ENCODE measurements at regions not wholly inside any gene's neighbourhood (a gene's known extent, or its start where the extent isn't known, plus 50 kb on each side); places are given as distances from the start of the nearest gene placed in this dataset.
"Not testable (repeated sequence)": the region's sequence is repeated elsewhere in the genome, so short reads cannot be mapped to it uniquely, and the experiment has no call there.

DNA sequence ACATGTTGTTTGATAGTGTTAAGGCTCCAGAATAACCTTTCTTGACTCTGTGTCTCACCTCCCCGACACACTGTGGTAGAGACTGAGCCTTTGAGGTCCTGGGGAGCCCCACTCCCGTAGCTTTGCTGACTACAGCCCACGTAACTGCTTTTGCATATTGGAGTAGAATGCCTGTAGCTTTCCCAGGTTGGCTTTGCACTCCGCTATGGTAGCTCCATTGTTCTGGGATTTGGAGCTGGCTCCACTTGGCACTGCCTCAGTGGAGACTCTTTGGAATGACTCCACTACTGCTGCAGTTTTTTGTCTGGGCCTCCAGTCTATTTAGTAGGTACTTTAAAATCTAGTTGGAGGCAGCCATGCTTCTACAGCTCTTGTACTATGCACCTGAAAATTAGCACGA, 56.2 kb upstream of the ANXA1 start:
- DNase-seq (ENCODE audit: low spot score) = no peak

DNA sequence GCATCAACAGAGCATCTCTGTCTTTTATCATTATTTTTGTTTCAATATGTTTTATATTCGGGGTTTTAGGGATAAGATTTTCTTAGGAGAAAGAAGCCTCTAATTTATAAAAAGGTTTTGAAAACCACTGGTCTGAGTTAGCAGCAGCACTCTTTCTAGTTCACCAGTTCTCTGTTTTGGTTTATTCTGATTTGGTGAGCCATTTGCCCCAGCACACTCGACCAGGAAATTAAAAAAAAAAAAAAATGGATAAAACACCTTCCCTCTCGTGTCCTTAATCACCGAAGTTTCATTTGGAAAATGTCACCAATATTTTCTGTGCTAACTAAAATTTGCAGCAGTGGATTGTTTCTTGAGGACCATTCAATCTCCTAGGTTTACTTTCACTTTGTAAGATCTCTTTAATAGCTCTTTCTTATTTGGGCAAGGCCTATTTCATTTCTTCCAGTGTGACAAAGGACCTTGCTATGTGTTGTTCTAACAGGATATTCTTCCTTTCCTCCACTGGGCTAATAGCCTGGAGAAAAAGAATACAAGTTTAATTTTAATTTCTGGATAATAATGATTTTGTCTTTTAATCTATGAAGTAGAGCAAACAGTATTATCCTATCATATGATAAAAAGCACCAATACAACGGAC, 57.8 kb upstream of the ANXA1 start:
- DNase-seq (ENCODE audit: low spot score) = no peak

DNA sequence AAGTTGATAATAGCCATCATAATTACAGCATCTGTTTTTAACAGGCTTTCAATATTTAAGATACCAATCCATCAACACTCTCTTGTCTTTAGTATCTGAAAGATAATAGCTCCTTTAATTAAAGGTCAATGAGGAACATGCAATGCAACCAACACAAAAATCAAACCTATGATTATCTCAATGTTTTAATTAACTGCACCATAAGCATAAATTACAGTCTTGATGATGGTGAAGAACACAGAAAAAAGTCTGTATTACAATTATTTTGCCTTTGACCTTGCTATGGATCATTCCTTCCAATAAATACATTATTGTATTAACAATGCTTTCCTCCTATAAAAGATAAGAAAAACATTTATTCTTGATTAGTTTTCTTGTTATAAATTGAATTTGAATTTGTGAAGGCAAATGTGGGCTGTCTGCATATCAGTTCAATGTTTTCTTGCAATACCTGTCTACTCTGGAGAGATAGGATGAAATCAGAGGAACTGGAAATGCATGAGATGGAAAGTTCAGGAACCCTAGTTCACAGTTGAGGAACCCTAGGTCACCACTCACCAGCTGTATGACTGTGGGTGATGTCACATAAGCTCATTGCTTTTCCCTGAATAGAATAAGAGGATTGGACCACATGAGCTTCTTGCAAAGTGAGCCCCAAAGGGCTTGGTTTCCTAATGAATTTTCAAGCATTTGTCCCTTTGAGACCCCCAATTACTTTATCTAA, 58.5 kb upstream of the ANXA1 start:
- no peak for DNase-seq (ENCODE audit: low spot score)

DNA sequence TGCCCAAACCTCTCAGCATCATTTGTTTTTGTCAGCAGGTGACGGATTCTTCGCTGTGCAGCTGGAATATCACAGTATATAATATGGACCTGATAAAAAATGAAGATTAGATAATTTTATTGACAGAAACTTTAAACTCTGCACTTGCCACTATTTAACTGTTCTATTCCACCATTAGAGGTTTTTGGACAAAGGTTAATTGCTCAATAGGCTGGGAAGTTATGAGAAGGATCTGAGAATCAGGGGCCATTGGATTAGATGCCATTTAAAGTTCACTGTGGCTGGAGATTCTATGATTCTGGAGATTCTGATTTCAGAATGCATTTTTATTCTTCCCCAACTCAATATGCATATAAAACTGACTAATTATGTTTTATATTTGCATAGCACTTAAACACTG, 59.8 kb upstream of the ANXA1 start:
- DNase-seq (ENCODE audit: low spot score) = no peak

DNA sequence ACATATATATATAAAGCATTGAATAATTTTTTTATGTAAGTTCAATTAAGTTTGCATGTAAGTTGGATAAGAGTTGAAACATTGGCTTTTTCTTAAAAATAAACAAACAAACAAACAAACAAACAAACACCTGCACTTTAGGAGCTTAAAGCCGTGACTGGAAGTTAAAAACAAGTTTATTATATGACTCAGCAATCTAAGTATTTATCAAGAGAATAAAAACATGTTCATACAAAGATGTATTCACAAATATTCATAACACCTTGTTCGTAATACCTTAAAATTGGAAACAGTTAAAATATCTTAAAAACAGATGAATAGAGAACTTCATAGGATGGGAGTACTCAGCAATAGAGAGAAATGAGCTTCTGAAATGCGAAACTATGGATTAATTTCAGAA, 61.5 kb upstream of the ANXA1 start:
- no peak for DNase-seq (ENCODE audit: low spot score)

DNA sequence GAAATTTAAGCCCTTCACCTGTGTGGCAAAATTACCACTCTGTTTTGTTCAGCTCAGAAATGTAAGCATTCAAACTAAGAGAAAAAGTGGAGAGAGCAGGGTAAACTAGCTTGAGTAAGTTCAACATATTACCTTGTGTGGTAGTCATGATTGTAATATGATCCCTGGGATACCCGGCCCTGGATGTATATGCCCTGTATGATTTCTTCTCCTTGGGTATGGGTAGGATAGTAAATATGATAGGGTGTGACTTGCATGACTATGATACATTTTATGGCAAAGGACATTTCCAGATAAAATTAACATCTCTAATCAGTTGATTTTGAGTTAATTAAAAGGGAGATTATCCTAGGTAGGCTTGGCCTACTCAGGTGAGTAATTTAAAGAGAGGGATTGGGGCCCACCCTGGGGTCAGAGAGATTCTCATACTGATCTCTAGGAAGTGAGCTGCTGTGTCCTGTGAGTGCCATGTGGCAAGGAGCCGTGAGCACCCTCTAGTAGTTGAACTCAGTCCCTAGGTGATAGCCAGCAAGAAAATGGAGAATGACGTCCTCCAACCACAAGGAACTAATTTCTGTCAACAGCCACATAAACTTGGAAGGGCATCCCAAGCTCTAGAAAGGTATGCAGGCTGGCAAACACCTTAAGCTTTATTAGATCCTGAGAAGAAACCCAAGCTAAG, 62.2 kb upstream of the ANXA1 start:
- DNase-seq (ENCODE audit: low spot score) = no peak

DNA sequence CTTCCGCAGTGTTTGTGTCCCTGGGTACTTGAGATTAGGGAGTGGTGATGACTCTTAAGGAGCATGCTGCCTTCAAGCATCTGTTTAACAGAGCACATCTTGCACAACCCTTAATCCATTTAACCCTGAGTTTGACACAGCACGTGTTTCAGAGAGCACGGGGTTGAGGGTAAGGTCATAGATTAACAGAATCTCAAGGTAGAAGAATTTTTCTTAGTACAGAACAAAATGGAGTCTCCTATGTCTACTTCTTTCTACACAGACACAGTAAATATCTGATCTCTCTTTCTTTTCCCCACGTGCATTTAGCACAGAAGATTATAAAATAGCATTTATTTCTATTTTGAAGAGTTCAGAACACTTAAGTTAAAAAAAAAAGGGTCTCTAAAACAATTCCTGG, 63.8 kb upstream of the ANXA1 start:
- DNase-seq (ENCODE audit: low spot score) = not testable (repeated sequence)

DNA sequence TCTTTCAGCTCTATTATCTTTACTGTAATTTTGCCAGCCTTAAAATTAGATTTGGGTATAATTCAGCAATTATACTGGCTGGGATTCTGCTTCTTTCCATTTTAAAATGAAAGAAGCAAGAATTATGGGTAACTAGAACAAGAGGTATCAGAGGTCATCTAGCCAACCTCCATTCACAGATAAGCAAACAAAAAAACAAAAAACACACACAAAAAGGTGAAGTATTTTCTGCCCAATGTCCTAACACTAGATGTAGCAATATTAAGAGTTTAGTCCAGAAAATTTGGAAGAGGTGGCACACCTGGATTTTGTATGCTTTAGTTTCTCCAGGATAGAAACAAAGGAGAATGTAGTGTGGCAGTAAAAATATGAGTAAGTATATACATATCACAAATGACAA, 68.1 kb upstream of the ANXA1 start:
- DNase-seq (ENCODE audit: low spot score) = no peak

DNA sequence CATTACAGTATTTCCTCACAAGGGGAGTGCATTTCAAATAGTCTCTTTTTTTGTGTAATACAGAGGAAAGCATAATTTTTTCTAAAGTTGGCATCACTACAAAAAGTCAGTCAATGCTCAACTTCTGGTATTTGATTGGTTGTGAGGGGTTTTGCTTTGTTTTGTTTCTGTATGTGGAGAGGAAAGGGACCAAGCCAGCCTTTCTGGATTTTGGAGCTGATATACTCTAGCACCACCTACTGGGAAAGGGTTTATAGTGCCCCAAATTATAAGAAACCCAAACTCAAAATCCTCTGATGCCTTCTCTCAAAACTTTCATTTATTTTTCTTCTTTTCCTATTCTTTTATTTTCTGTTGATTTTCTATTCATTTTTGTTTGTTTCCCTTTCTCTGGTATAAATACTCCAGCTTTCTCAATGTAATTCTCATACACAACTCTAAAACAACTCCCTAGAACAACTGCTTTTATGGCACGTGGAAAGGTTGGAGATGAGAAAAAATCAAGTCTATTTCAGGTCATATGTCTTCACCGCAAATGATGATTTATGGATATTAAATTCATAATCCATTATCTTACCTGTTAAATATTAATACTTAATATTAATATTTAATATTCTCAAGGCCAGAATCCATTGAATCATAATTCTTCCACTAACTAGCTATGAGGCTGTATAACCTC, 69.5 kb upstream of the ANXA1 start:
- DNase-seq (ENCODE audit: low spot score) = peak; percentile 14

DNA sequence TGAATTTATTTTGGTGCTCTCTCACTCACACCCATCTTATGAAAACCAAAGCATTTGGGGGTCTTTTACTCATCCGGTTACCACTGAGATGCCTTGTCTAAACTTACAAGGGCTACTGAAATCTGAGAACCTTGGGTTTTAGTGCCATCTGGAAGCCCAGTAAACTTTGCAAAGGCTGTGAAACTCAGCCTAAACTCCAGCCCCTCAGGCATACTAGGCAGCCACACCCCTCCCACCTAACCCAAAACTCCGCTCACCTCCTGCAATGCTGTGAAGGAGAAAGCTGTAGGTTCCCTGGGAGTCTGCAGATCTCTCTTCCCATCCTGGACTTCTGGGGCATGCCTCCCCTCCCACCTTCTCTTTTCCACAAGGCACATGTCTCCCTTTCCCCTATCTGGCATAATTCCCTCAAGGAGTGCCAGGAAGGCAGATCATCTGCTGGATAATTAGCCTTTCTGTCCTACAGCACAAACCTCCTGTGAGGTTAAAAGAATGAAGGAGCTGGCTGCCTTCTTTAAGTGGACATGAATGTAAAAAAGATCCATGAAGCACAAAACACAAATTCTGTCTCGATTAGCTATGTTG, 71.5 kb upstream of the ANXA1 start:
- no peak for DNase-seq (ENCODE audit: low spot score)

DNA sequence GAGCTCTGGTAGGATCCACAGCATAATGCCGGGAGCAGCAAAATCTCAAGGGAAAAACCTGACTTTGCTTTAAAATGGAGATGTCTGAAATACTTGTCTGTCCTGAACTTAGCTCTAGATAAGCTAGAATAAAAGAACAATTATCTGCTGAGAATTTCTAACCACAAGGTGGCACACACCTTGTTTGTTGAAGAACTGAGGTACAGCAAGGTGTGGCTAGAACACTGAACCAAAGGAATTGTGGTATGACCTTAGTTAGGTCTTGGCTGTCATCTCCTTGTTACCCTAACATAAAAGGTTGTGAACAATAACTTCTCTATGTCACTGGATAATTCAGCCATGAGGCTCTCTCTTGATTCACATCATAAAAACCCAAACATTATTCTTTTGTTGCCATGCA, 72.3 kb upstream of the ANXA1 start:
- no peak for DNase-seq (ENCODE audit: low spot score)

DNA sequence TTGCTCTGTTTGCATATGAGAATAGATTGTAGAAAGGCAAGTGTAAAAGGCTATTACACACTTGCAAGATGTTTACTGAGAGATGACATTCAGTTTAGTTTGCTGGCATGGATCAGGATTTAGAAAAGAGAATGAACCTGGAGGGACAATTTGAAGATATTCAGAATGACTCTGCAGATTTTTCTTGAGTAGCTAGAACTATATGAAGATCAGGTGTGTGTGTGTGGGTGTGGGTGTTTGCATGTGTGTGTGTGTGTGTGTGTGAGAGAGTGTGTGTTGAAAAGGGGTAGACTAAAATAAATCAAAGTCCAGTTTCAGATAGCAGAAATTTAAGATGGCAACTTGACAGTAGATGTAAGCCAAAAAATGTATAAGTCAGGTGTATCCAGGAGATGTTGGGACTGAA, 74.0 kb upstream of the ANXA1 start:
- no peak for DNase-seq (ENCODE audit: low spot score)

DNA sequence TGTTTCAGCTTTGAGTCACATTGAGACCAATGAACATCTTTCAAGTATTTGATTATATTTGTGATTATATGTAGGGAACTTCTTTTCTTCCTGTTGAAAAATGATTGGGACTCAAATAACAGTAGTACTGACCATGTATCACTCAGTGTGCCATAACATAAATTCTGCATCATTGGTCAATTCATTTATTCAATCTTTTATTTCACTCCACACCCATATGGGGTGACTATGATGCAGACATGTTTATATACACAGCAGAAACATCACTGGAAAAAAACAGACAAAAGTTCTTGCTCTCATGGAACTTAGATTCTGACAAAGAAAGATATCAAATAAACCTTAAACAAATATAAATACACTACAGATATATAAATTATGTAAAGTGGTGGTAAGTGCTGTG, 74.7 kb upstream of the ANXA1 start:
- no peak for DNase-seq (ENCODE audit: low spot score)

DNA sequence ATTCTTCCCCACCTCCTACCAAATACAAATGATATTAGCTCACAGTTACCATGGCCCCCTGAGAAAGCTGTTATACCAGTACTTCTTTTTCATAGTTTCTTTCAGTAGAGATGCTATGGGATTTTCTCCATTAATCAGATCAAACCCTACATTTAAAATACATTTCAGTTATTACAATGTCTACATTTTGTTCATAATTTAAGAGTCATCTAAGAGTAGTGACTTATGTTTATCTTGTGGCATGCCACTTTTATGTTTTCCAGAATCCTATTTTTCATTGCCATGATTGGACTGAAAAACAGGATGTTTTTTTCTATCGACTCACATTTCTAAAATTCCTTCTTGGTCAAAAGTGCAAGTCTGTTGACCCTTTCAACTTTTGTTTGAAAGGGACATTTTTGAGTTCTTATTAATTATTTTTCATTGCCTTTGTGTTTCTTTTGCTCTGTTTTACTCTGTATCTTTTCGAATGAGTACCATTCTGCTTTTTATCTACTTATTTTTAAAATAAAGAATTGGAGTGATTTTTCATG, 77.4 kb upstream of the ANXA1 start:
- no peak for DNase-seq (ENCODE audit: low spot score)

DNA sequence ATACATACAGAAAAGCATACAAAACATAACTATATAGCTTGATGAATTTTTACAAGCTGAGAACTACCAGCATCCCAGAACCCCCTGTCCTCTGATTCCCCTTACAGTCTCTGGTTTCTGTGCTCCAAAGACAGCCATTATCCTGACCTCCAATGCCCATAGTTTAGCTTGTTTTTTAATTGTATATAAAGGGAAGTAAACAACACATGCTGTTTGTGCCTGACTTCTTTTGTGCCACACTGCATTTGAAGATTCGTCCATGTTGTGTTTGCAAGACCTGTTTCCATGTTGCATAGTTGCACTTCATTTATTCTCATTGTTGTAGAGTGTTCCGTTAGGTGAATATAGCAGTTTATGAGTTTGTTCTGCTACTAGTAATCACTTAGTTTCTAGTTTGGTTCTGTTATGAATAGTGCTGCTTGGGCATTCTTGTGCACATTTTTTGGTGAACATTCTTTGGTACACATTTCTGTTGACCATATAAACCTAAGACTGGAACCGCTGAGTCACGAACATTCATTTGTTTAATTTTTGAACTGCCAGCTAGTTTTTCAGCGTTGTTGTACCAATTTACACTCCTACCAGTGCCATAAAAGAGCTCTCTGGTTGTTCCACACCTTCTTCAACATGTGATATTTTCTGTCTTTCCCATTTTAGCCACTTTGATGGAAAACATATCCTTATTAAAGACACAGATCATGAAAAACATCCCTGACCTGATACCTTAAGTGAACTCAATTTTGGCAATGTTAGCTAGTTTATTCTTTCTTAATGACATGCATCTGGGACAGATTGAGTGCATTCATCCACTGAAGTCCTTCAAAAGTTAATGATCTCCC, 78.1 kb upstream of the ANXA1 start:
- no peak for DNase-seq (ENCODE audit: low spot score)

DNA sequence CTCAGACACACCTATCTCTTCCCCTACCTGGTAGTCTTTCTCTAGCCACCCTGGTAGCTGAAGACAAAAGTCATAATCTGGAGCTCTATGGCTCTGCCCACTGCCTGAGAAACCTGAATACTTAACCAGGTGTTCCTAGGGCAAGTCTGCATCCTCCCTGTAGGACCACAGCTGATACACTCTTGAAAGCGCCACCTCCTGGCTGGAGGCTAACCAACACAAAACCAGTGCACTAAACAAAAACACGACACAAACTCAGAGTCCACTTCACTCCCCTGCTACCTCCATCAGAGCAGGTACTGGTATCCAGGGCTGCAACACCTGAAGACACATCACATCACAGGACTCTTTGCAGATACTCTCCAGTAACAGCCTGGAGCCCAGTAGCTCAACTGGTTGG, 84.6 kb upstream of the ANXA1 start:
- DNase-seq (ENCODE audit: low spot score) = no peak

DNA sequence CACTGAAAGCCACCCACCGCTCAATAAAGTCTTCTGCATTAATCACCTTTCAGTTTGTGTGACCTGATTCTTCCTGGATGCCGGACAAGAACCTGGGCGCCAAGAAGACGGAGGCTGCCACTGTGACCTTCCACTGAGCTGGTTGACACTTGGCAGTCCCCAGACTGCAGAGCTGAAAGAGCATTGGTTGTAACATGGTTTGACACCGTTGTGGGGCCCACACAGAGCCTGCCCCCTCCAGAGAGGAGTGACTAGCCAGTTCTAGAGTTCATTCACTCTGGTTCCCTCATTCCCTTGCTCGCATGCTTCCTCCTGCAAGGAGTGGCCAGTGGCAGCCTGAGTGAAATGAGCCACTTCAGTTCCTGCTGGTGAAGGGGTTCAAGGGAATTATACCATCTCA, 86.2 kb upstream of the ANXA1 start:
- no peak for DNase-seq (ENCODE audit: low spot score)

DNA sequence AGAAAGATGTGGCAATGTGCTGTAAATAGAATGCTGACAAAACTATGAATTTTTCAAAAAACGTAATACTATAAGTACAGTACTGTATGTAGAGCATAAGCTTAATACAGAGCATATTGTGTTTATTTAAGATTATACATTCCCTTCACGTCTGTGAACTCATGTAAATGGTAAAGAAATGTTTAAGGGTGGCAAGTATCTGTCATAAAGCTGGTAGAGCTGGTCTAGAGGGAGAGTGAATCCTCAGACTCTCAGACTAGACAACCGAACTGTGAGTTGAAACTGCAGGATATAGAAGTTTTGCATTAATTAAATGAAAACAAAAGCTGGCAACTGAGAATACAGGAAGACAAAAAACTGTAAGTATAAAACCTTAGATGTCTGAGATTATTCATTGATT, 87.3 kb upstream of the ANXA1 start:
- no peak for DNase-seq (ENCODE audit: low spot score)

DNA sequence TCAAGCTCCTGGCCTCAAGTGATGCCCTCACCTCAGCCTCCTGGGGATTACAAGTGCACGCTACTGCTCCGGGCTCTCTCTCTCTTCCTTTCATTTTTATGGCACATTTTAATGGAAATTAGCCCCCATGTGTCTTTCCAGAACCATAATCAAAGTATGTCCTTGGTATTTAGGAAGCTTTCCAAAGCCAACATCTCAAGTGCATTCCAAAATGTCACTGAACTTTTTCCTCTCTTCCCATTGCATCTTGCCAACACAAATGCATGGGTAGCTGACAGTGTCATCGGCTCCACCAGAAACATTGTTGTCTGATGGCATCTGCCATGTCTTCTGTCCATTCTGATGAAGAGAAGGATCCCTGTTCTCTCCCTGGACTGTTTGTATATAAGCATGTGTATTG, 90.5 kb upstream of the ANXA1 start:
- no peak for DNase-seq (ENCODE audit: low spot score)

DNA sequence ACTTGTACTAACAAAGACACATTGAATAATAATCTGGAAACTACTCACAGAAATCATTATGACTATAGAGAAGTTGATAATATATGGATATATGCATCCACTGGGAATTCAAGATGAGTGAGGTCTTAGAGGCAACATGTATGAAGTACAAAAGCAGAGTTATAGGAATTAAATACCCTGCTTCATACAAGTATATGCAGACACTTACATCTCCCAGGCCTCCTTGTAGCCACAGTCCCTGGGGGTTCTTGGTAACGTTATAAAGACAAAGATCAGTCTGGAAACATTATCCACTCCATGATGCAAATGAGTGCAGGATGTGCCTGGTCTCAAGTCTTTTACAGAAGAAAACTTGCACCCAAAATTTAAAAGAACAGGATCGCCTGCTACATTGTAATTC, 92.4 kb upstream of the ANXA1 start:
- no peak for DNase-seq (ENCODE audit: low spot score)

DNA sequence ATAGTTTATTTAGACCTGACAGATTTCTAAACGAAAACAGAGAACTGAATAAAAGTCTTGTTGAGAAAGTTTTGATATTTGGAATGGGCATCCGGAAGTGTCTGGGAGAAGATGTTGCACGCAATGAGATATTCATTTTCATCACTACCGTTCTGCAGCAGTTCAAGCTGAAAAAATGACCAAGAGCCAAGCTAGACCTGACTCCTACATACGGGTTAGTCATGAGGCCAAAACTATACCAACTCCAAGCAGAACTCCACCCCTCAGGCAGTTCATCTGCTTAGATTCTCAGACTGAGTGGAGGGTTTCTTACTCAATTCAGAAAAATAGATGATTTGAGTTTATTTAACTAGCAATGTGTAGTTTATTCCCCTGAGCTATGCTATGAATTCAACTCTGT, 95.4 kb upstream of the ANXA1 start:
- DNase-seq (ENCODE audit: low spot score) = no peak

Data from CD4-positive, alpha-beta T cell treated with Interleukin-6 at 100 ng/mL for 8 hours (primary cell).